ENCODE measurements at regions not wholly inside any gene's neighbourhood (a gene's known extent, or its start where the extent isn't known, plus 50 kb on each side); places are given as distances from the start of the nearest gene placed in this dataset.

DNA sequence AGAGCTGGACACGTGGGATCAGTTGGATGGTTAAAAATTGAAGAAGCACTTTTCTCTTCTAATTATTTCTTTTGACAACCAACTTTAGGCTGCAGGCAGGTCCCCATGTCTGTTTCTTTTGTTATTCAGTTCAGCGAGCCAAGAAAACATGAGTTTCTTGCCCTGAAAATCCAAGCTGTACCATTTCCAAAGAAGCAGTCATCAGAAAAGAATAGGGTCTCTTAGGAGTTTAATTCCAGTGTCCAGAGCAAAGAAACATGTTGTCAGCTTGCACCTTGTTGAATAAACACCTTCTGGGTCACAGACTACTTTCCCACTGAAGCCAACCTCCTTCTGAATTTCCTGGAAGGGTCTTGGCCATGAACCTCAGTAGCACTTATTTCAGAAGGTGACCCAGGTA is 170.5 kb upstream of the COPS8 start:
- peaks cover 0 to 8% of the 10 kb centered on the region in 2 experiments; a peak in 1 of 4 replicates for H3K4me1 ChIP-seq (ENCODE audit: control insufficient read depth in 1 of 2, insufficient read depth in 2 of 2, low read depth in 1 of 2, low read length in 1 of 2)
- no peak overlapping the region for H3K9ac ChIP-seq
- no peak overlapping the region for H3K4me2 ChIP-seq
- no peaks in the 10 kb centered on the region for H3K36me3 ChIP-seq (replicated peaks in 1 of 2; ENCODE audit: control insufficient read depth in 1 of 2, insufficient read depth in 2 of 2, low read length in 1 of 2)
- no peak overlapping the region for H3K4me3 ChIP-seq (ENCODE audit: low read depth in 2 of 2, low read length in 1 of 2)
- ChIA-PET CTCF (no interaction called here), POLR2A (no interaction called here)
- no peak for TF ChIP-seq FOXJ3 (CRISPR knock-in tag; IDR thresholded peaks at IDR 0.05)
- no peak for TF ChIP-seq TAF1 (IDR thresholded peaks at IDR 0.05; ENCODE audit: borderline replicate concordance, low read depth, low read length)
- no peak for TF ChIP-seq YY1 (IDR thresholded peaks at IDR 0.05; ENCODE audit: low read depth)
- H3F3A ChIP-seq (replicated peaks; ENCODE audit: insufficient read depth): no peaks in the 10 kb centered on the region
- no peak for DNase-seq
- H3K9me3 ChIP-seq: no peaks in the 10 kb centered on the region
- H3K27me3 ChIP-seq (ENCODE audit: insufficient read depth): no peaks in the 10 kb centered on the region; the same call in 1 of the 2 replicates
- no peaks in the 10 kb centered on the region for H4K20me1 ChIP-seq (ENCODE audit: insufficient read depth)
- H3K9me2 ChIP-seq: no peaks in the 10 kb centered on the region
- H3K27ac ChIP-seq (ENCODE audit: low read depth in 2 of 2, low read length in 1 of 2): no peak overlapping the region
- 20% methylated on average over 2 of the region's 2 CpGs for WGBS (ENCODE audit: low lambda C conversion rate)
- no peaks in the 10 kb centered on the region for H3K79me2 ChIP-seq (ENCODE audit: insufficient read depth)
- no peak overlapping the region for H2AFZ ChIP-seq (ENCODE audit: low read depth)

DNA sequence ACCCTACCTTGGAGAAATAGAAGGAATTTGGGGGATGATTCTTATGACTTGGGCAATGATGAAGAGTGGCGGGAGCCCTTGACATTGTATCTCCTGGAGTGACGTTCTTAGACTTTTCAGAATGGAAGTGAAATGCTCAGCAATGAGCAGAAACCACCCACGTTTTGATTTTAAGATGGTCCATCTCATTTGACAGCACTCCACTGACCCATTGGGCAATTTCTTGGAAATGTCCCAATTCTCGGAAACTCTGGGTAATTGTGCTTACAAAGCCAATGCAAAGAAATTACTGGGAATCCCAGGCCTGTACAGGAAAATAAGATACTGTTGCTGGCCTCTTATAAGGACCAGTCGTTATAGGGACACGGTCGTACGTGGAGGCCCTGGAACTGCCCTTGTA is 170.0 kb upstream of the COPS8 start:
- Histone ChIP-seq H3K9me3 (no peaks in the 10 kb centered on the region), H3K36me3 (replicated peaks in 1 of 2; ENCODE audit: control insufficient read depth in 1 of 2, insufficient read depth in 2 of 2, low read length in 1 of 2) (no peaks in the 10 kb centered on the region), H3K4me3 (ENCODE audit: low read depth in 2 of 2, low read length in 1 of 2) (no peak overlapping the region), H3K27me3 (ENCODE audit: insufficient read depth) (no peaks in the 10 kb centered on the region; the same call in 1 of the 2 replicates), H3K9me2 (no peaks in the 10 kb centered on the region), H3K4me2 (no peak overlapping the region), H3K4me1 (ENCODE audit: control insufficient read depth in 1 of 2, insufficient read depth in 2 of 2, low read depth in 1 of 2, low read length in 1 of 2) (peaks cover 0 to 8% of the 10 kb centered on the region in 2 experiments; a peak in 1 of 4 replicates), H3F3A (replicated peaks; ENCODE audit: insufficient read depth) (no peaks in the 10 kb centered on the region), H3K27ac (ENCODE audit: low read depth in 2 of 2, low read length in 1 of 2) (no peak overlapping the region), H3K9ac (no peak overlapping the region), H4K20me1 (ENCODE audit: insufficient read depth) (no peaks in the 10 kb centered on the region), H3K79me2 (ENCODE audit: insufficient read depth) (no peaks in the 10 kb centered on the region), H2AFZ (ENCODE audit: low read depth) (no peak overlapping the region)
- WGBS (ENCODE audit: low lambda C conversion rate): 43% methylated on average over 8 of the region's 8 CpGs
- CTCF ChIA-PET: no interaction called here
- no peak for DNase-seq
- POLR2A ChIA-PET: no interaction called here
- TF ChIP-seq, protein P1, sequence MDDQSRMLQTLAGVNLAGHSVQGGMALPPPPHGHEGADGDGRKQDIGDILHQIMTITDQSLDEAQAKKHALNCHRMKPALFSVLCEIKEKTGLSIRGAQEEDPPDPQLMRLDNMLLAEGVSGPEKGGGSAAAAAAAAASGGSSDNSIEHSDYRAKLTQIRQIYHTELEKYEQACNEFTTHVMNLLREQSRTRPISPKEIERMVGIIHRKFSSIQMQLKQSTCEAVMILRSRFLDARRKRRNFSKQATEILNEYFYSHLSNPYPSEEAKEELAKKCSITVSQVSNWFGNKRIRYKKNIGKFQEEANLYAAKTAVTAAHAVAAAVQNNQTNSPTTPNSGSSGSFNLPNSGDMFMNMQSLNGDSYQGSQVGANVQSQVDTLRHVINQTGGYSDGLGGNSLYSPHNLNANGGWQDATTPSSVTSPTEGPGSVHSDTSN (IDR thresholded peaks at IDR 0.05): no peak

DNA sequence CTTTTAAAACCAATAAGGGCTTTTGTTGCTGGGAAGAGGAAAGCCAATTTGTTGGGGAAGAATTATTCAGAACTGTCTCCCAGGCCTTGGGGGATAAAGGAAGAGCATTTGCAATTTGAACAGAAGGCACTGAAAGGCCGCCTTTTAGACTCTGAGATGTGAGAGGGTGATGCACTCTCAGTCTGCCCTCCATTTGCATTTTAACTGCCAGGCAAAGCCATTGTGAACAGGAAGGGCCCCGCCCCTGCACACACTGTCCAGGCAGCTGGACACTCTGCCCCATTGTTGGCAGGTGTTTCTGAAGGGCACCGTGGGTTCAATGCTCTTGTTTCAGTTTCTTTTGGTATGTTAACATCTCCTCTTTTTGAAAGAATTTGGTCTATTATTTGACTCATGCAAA is 169.5 kb upstream of the COPS8 start:
- no peak for DNase-seq
- H3K4me2 ChIP-seq: no peak overlapping the region
- no peak overlapping the region for H3K4me3 ChIP-seq (ENCODE audit: low read depth in 2 of 2, low read length in 1 of 2)
- H3K9ac ChIP-seq: no peak overlapping the region
- H3K36me3 ChIP-seq (replicated peaks in 1 of 2; ENCODE audit: control insufficient read depth in 1 of 2, insufficient read depth in 2 of 2, low read length in 1 of 2): no peaks in the 10 kb centered on the region
- WGBS (ENCODE audit: low lambda C conversion rate): 18% methylated on average over 3 of the region's 3 CpGs
- no peaks in the 10 kb centered on the region for H4K20me1 ChIP-seq (ENCODE audit: insufficient read depth)
- H3K9me2 ChIP-seq: no peaks in the 10 kb centered on the region
- peaks cover 0 to 8% of the 10 kb centered on the region in 2 experiments; a peak in 1 of 4 replicates for H3K4me1 ChIP-seq (ENCODE audit: control insufficient read depth in 1 of 2, insufficient read depth in 2 of 2, low read depth in 1 of 2, low read length in 1 of 2)
- H3K27ac ChIP-seq (ENCODE audit: low read depth in 2 of 2, low read length in 1 of 2): no peak overlapping the region
- no peaks in the 10 kb centered on the region for H3K9me3 ChIP-seq
- ChIA-PET POLR2A (no interaction called here), CTCF (no interaction called here)
- H2AFZ ChIP-seq (ENCODE audit: low read depth): no peak overlapping the region
- no peaks in the 10 kb centered on the region for H3K79me2 ChIP-seq (ENCODE audit: insufficient read depth)
- H3F3A ChIP-seq (replicated peaks; ENCODE audit: insufficient read depth): no peaks in the 10 kb centered on the region
- no peaks in the 10 kb centered on the region; the same call in 1 of the 2 replicates for H3K27me3 ChIP-seq (ENCODE audit: insufficient read depth)
- TF ChIP-seq CHD2 (IDR thresholded peaks at IDR 0.05; ENCODE audit: low read length, partially characterized antibody): no peak
- TF ChIP-seq POLR2AphosphoS5 (IDR thresholded peaks at IDR 0.05; ENCODE audit: low read depth, low read length): no peak
- no peak for TF ChIP-seq FOSL2 (IDR thresholded peaks at IDR 0.05; ENCODE audit: borderline replicate concordance, low read depth)
- TF ChIP-seq, protein P2, sequence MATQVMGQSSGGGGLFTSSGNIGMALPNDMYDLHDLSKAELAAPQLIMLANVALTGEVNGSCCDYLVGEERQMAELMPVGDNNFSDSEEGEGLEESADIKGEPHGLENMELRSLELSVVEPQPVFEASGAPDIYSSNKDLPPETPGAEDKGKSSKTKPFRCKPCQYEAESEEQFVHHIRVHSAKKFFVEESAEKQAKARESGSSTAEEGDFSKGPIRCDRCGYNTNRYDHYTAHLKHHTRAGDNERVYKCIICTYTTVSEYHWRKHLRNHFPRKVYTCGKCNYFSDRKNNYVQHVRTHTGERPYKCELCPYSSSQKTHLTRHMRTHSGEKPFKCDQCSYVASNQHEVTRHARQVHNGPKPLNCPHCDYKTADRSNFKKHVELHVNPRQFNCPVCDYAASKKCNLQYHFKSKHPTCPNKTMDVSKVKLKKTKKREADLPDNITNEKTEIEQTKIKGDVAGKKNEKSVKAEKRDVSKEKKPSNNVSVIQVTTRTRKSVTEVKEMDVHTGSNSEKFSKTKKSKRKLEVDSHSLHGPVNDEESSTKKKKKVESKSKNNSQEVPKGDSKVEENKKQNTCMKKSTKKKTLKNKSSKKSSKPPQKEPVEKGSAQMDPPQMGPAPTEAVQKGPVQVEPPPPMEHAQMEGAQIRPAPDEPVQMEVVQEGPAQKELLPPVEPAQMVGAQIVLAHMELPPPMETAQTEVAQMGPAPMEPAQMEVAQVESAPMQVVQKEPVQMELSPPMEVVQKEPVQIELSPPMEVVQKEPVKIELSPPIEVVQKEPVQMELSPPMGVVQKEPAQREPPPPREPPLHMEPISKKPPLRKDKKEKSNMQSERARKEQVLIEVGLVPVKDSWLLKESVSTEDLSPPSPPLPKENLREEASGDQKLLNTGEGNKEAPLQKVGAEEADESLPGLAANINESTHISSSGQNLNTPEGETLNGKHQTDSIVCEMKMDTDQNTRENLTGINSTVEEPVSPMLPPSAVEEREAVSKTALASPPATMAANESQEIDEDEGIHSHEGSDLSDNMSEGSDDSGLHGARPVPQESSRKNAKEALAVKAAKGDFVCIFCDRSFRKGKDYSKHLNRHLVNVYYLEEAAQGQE (IDR thresholded peaks at IDR 0.05; ENCODE audit: low read depth, low read length): no peak
- TF ChIP-seq, protein P3, sequence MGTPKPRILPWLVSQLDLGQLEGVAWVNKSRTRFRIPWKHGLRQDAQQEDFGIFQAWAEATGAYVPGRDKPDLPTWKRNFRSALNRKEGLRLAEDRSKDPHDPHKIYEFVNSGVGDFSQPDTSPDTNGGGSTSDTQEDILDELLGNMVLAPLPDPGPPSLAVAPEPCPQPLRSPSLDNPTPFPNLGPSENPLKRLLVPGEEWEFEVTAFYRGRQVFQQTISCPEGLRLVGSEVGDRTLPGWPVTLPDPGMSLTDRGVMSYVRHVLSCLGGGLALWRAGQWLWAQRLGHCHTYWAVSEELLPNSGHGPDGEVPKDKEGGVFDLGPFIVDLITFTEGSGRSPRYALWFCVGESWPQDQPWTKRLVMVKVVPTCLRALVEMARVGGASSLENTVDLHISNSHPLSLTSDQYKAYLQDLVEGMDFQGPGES (IDR thresholded peaks at IDR 0.05; ENCODE audit: low read depth, low read length): no peak
- no peak for TF ChIP-seq JUND (IDR thresholded peaks at IDR 0.05)
- TF ChIP-seq FOXM1 (IDR thresholded peaks at IDR 0.05; ENCODE audit: low read depth): no peak
- no peak for TF ChIP-seq FOXJ3 (CRISPR knock-in tag; IDR thresholded peaks at IDR 0.05)
- TF ChIP-seq, protein P4, sequence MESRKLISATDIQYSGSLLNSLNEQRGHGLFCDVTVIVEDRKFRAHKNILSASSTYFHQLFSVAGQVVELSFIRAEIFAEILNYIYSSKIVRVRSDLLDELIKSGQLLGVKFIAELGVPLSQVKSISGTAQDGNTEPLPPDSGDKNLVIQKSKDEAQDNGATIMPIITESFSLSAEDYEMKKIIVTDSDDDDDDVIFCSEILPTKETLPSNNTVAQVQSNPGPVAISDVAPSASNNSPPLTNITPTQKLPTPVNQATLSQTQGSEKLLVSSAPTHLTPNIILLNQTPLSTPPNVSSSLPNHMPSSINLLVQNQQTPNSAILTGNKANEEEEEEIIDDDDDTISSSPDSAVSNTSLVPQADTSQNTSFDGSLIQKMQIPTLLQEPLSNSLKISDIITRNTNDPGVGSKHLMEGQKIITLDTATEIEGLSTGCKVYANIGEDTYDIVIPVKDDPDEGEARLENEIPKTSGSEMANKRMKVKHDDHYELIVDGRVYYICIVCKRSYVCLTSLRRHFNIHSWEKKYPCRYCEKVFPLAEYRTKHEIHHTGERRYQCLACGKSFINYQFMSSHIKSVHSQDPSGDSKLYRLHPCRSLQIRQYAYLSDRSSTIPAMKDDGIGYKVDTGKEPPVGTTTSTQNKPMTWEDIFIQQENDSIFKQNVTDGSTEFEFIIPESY (IDR thresholded peaks at IDR 0.05; ENCODE audit: borderline replicate concordance, low read depth): no peak
